GM18508 (cell line): ENCODE measurements at regions not wholly inside any gene's neighbourhood (a gene's known extent, or its start where the extent isn't known, plus 50 kb on each side); places are given as distances from the start of the nearest gene placed in this dataset.
"Not testable (repeated sequence)": the region's sequence is repeated elsewhere in the genome, so short reads cannot be mapped to it uniquely, and the experiment has no call there.

Source experiments
- ATAC-seq: cut with Tn5 transposase; IDR thresholded peaks from one replicate; pipeline ENCODE4 v1.9.1; 2021; ENCODE audit warnings: moderate number of reproducible peaks; ENCODE audit not compliant: insufficient read depth, unreplicated experiment

- ATAC-seq, result no peak
Measured at GRCh38 chr7:86058649-86059048, 585.1 kb upstream of the GRM3 start.

GRCh38 chr7:86050918-86051317, 592.8 kb upstream of the GRM3 start:
- no peak for ATAC-seq

GRCh38 chr7:86049910-86050309, 593.8 kb upstream of the GRM3 start:
- ATAC-seq, result no peak

GRCh38 chr7:86045197-86045596, 598.5 kb upstream of the GRM3 start:
- ATAC-seq, result not testable (repeated sequence)

GRCh38 chr7:86025807-86026206, 617.9 kb upstream of the GRM3 start:
- no peak for ATAC-seq

- ATAC-seq, result no peak
Measured at GRCh38 chr7:86013662-86014061, 630.0 kb upstream of the GRM3 start.

GRCh38 chr7:86012971-86013370, 630.7 kb upstream of the GRM3 start:
- ATAC-seq, result no peak

- ATAC-seq, result no peak
Measured at GRCh38 chr7:86008898-86009297, 634.8 kb upstream of the GRM3 start.

GRCh38 chr7:86006909-86007308, 636.8 kb upstream of the GRM3 start:
- no peak for ATAC-seq

- ATAC-seq, result no peak
Measured at GRCh38 chr7:86002858-86003257, 640.9 kb upstream of the GRM3 start.

- no peak for ATAC-seq
Measured at GRCh38 chr7:85997515-85997914, 646.2 kb upstream of the GRM3 start.

- ATAC-seq, result no peak
Measured at GRCh38 chr7:85995101-85995500, 648.6 kb upstream of the GRM3 start.

- no peak for ATAC-seq
Measured at GRCh38 chr7:85980740-85981139, 663.0 kb upstream of the GRM3 start.

- ATAC-seq, result no peak
Measured at GRCh38 chr7:85974176-85974575, 669.5 kb upstream of the GRM3 start.

GRCh38 chr7:85972504-85973141, 671.1 kb upstream of the GRM3 start:
- ATAC-seq, result no peak

- ATAC-seq, result no peak
Measured at GRCh38 chr7:85954961-85955360, 688.7 kb upstream of the GRM3 start.

- no peak for ATAC-seq
Measured at GRCh38 chr7:85950871-85951270, 692.8 kb upstream of the GRM3 start.

GRCh38 chr7:85950418-85950817, 693.3 kb upstream of the GRM3 start:
- no peak for ATAC-seq

- no peak for ATAC-seq
Measured at GRCh38 chr7:85947767-85948166, 695.9 kb upstream of the GRM3 start.

- no peak for ATAC-seq
Measured at GRCh38 chr7:85940798-85941197, 702.9 kb upstream of the GRM3 start.

GRCh38 chr7:85931919-85932318, 711.8 kb upstream of the GRM3 start:
- ATAC-seq, result no peak

GRCh38 chr7:85928500-85928899, 715.2 kb upstream of the GRM3 start:
- no peak for ATAC-seq

GRCh38 chr7:85927226-85927625, 716.5 kb upstream of the GRM3 start:
- ATAC-seq, result no peak
